ENCODE measurements at regions not wholly inside any gene's neighbourhood (a gene's known extent, or its start where the extent isn't known, plus 50 kb on each side); places are given as distances from the start of the nearest gene placed in this dataset.

- no peak for DNase-seq (ENCODE audit: low read depth in 2 of 2)
Measured at GRCh38 chr2:14182227-14182946, 450.1 kb upstream of the LRATD1 start.

GRCh38 chr2:14185906-14186305, 446.6 kb upstream of the LRATD1 start:
- no peak for DNase-seq (ENCODE audit: low read depth in 2 of 2)

GRCh38 chr2:14188446-14188845, 444.1 kb upstream of the LRATD1 start:
- no peak for DNase-seq (ENCODE audit: low read depth in 2 of 2)

- no peak for DNase-seq (ENCODE audit: low read depth in 2 of 2)
Measured at GRCh38 chr2:14189929-14190328, 442.6 kb upstream of the LRATD1 start.

- DNase-seq (ENCODE audit: low read depth in 2 of 2) = no peak
Measured at GRCh38 chr2:14194233-14194632, 438.3 kb upstream of the LRATD1 start.

- no peak for DNase-seq (ENCODE audit: low read depth in 2 of 2)
Measured at GRCh38 chr2:14197293-14197692, 435.2 kb upstream of the LRATD1 start.

- DNase-seq (ENCODE audit: low read depth in 2 of 2) = no peak
Measured at GRCh38 chr2:14199040-14199439, 433.5 kb upstream of the LRATD1 start.

- no peak for DNase-seq (ENCODE audit: low read depth in 2 of 2)
Measured at GRCh38 chr2:14219306-14219705, 413.2 kb upstream of the LRATD1 start.

GRCh38 chr2:14220101-14220500, 412.4 kb upstream of the LRATD1 start:
- no peak for DNase-seq (ENCODE audit: low read depth in 2 of 2)

GRCh38 chr2:14221466-14221865, 411.1 kb upstream of the LRATD1 start:
- DNase-seq (ENCODE audit: low read depth in 2 of 2) = no peak

GRCh38 chr2:14223576-14223975, 408.9 kb upstream of the LRATD1 start:
- DNase-seq (ENCODE audit: low read depth in 2 of 2) = no peak

- DNase-seq (ENCODE audit: low read depth in 2 of 2) = no peak
Measured at GRCh38 chr2:14231391-14231898, 401.1 kb upstream of the LRATD1 start.

- no peak for DNase-seq (ENCODE audit: low read depth in 2 of 2)
Measured at GRCh38 chr2:14232217-14232616, 400.3 kb upstream of the LRATD1 start.

- no peak for DNase-seq (ENCODE audit: low read depth in 2 of 2)
Measured at GRCh38 chr2:14234911-14235310, 397.6 kb upstream of the LRATD1 start.

GRCh38 chr2:14235667-14236066, 396.9 kb upstream of the LRATD1 start:
- no peak for DNase-seq (ENCODE audit: low read depth in 2 of 2)

- no peak for DNase-seq (ENCODE audit: low read depth in 2 of 2)
Measured at GRCh38 chr2:14237902-14238301, 394.6 kb upstream of the LRATD1 start.

- DNase-seq (ENCODE audit: low read depth in 2 of 2) = no peak
Measured at GRCh38 chr2:14239605-14240004, 392.9 kb upstream of the LRATD1 start.

GRCh38 chr2:14240868-14241267, 391.6 kb upstream of the LRATD1 start:
- no peak for DNase-seq (ENCODE audit: low read depth in 2 of 2)

GRCh38 chr2:14245901-14246300, 386.6 kb upstream of the LRATD1 start:
- DNase-seq (ENCODE audit: low read depth in 2 of 2) = no peak

- DNase-seq (ENCODE audit: low read depth in 2 of 2) = no peak
Measured at GRCh38 chr2:14255135-14255820, 377.2 kb upstream of the LRATD1 start.

GRCh38 chr2:14256890-14257289, 375.6 kb upstream of the LRATD1 start:
- DNase-seq (ENCODE audit: low read depth in 2 of 2) = no peak

- no peak for DNase-seq (ENCODE audit: low read depth in 2 of 2)
Measured at GRCh38 chr2:14257801-14258507, 374.6 kb upstream of the LRATD1 start.

GRCh38 chr2:14261771-14262170, 370.7 kb upstream of the LRATD1 start:
- DNase-seq (ENCODE audit: low read depth in 2 of 2) = no peak
